ENCODE measurements at regions not wholly inside any gene's neighbourhood (a gene's known extent, or its start where the extent isn't known, plus 50 kb on each side); places are given as distances from the start of the nearest gene placed in this dataset.

- TF ChIP-seq POLR2A (IDR thresholded peaks at IDR 0.05; ENCODE audit: low read depth) (no peak), CTCF (IDR thresholded peaks at IDR 0.05) (no peak), POLR2AphosphoS5 (IDR thresholded peaks at IDR 0.05) (no peak)
Measured at GRCh38 chr9:108162664-108163063, 673.1 kb upstream of the KLF4 start.
